ENCODE measurements at regions not wholly inside any gene's neighbourhood (a gene's known extent, or its start where the extent isn't known, plus 50 kb on each side); places are given as distances from the start of the nearest gene placed in this dataset.

GRCh38 chr16:82567175-82567574, 59.6 kb upstream of the CDH13 start:
- Histone ChIP-seq H3K4me3 (ENCODE audit: low read length in 2 of 2) (no peak overlapping the region), H3K4me1 (ENCODE audit: control insufficient read depth, insufficient read depth, low read length) (no peaks in the 10 kb centered on the region), H3K9me3 (ENCODE audit: control insufficient read depth in 2 of 2, low read length in 2 of 2) (peaks cover 0 to 4% of the 10 kb centered on the region in 2 donors), H3K9ac (ENCODE audit: low read length in 2 of 2) (no peak overlapping the region), H3K27me3 (ENCODE audit: control insufficient read depth in 1 of 2, insufficient read depth in 2 of 2, low read length in 2 of 2) (no peaks in the 10 kb centered on the region), H3K27ac (ENCODE audit: low read length) (no peak overlapping the region), H3K36me3 (ENCODE audit: control insufficient read depth in 2 of 2, insufficient read depth in 2 of 2, low read length in 2 of 2) (no peaks in the 10 kb centered on the region)

- H3K36me3 ChIP-seq (ENCODE audit: control insufficient read depth in 2 of 2, insufficient read depth in 2 of 2, low read length in 2 of 2) = no peaks in the 10 kb centered on the region
- no peak overlapping the region for H3K4me3 ChIP-seq (ENCODE audit: low read length in 2 of 2)
- H3K27me3 ChIP-seq (ENCODE audit: control insufficient read depth in 1 of 2, insufficient read depth in 2 of 2, low read length in 2 of 2) = no peaks in the 10 kb centered on the region
- no peak overlapping the region for H3K27ac ChIP-seq (ENCODE audit: low read length)
- H3K9me3 ChIP-seq (ENCODE audit: control insufficient read depth in 2 of 2, low read length in 2 of 2) = peaks cover 0 to 4% of the 10 kb centered on the region in 2 donors
- no peak overlapping the region for H3K9ac ChIP-seq (ENCODE audit: low read length in 2 of 2)
- no peaks in the 10 kb centered on the region for H3K4me1 ChIP-seq (ENCODE audit: control insufficient read depth, insufficient read depth, low read length)
Observed at GRCh38 chr16:82563401-82563800, 63.4 kb upstream of the CDH13 start.

- H3K27ac ChIP-seq (ENCODE audit: low read length) = no peak overlapping the region
- peaks cover 0 to 4% of the 10 kb centered on the region in 2 donors for H3K9me3 ChIP-seq (ENCODE audit: control insufficient read depth in 2 of 2, low read length in 2 of 2)
- no peak overlapping the region for H3K9ac ChIP-seq (ENCODE audit: low read length in 2 of 2)
- H3K36me3 ChIP-seq (ENCODE audit: control insufficient read depth in 2 of 2, insufficient read depth in 2 of 2, low read length in 2 of 2) = no peaks in the 10 kb centered on the region
- H3K4me3 ChIP-seq (ENCODE audit: low read length in 2 of 2) = no peak overlapping the region
- H3K27me3 ChIP-seq (ENCODE audit: control insufficient read depth in 1 of 2, insufficient read depth in 2 of 2, low read length in 2 of 2) = peaks cover 0 to 2% of the 10 kb centered on the region in 2 donors
- no peaks in the 10 kb centered on the region for H3K4me1 ChIP-seq (ENCODE audit: control insufficient read depth, insufficient read depth, low read length)
Observed at GRCh38 chr16:82562183-82562683, 64.5 kb upstream of the CDH13 start.

GRCh38 chr16:82560805-82561325, 65.9 kb upstream of the CDH13 start:
- H3K36me3 ChIP-seq (ENCODE audit: control insufficient read depth in 2 of 2, insufficient read depth in 2 of 2, low read length in 2 of 2) = no peaks in the 10 kb centered on the region
- no peaks in the 10 kb centered on the region for H3K4me1 ChIP-seq (ENCODE audit: control insufficient read depth, insufficient read depth, low read length)
- H3K9ac ChIP-seq (ENCODE audit: low read length in 2 of 2) = no peak overlapping the region
- H3K27me3 ChIP-seq (ENCODE audit: control insufficient read depth in 1 of 2, insufficient read depth in 2 of 2, low read length in 2 of 2) = peaks cover 0 to 2% of the 10 kb centered on the region in 2 donors
- H3K27ac ChIP-seq (ENCODE audit: low read length) = no peak overlapping the region
- H3K9me3 ChIP-seq (ENCODE audit: control insufficient read depth in 2 of 2, low read length in 2 of 2) = peaks cover 0 to 2% of the 10 kb centered on the region in 2 donors
- H3K4me3 ChIP-seq (ENCODE audit: low read length in 2 of 2) = no peak overlapping the region

- H3K36me3 ChIP-seq (ENCODE audit: control insufficient read depth in 2 of 2, insufficient read depth in 2 of 2, low read length in 2 of 2) = no peaks in the 10 kb centered on the region
- H3K27me3 ChIP-seq (ENCODE audit: control insufficient read depth in 1 of 2, insufficient read depth in 2 of 2, low read length in 2 of 2) = peaks cover 0 to 2% of the 10 kb centered on the region in 2 donors
- H3K9ac ChIP-seq (ENCODE audit: low read length in 2 of 2) = no peak overlapping the region
- no peaks in the 10 kb centered on the region for H3K9me3 ChIP-seq (ENCODE audit: control insufficient read depth in 2 of 2, low read length in 2 of 2)
- no peak overlapping the region for H3K27ac ChIP-seq (ENCODE audit: low read length)
- H3K4me3 ChIP-seq (ENCODE audit: low read length in 2 of 2) = no peak overlapping the region
- H3K4me1 ChIP-seq (ENCODE audit: control insufficient read depth, insufficient read depth, low read length) = no peaks in the 10 kb centered on the region
Observed at GRCh38 chr16:82544378-82545160, 82.2 kb upstream of the CDH13 start.

- H3K27me3 ChIP-seq (ENCODE audit: control insufficient read depth in 1 of 2, insufficient read depth in 2 of 2, low read length in 2 of 2) = peaks cover 0 to 2% of the 10 kb centered on the region in 2 donors
- no peaks in the 10 kb centered on the region for H3K4me1 ChIP-seq (ENCODE audit: control insufficient read depth, insufficient read depth, low read length)
Observed at GRCh38 chr16:82542714-82543113, 84.1 kb upstream of the CDH13 start.

GRCh38 chr16:82541103-82541502, 85.7 kb upstream of the CDH13 start:
- Histone ChIP-seq H3K9me3 (ENCODE audit: control insufficient read depth in 2 of 2, low read length in 2 of 2) (no peaks in the 10 kb centered on the region), H3K9ac (ENCODE audit: low read length in 2 of 2) (no peak overlapping the region), H3K27me3 (ENCODE audit: control insufficient read depth in 1 of 2, insufficient read depth in 2 of 2, low read length in 2 of 2) (no peaks in the 10 kb centered on the region), H3K4me3 (ENCODE audit: low read length in 2 of 2) (no peak overlapping the region), H3K27ac (ENCODE audit: low read length) (no peak overlapping the region), H3K36me3 (ENCODE audit: control insufficient read depth in 2 of 2, insufficient read depth in 2 of 2, low read length in 2 of 2) (no peaks in the 10 kb centered on the region), H3K4me1 (ENCODE audit: control insufficient read depth, insufficient read depth, low read length) (no peaks in the 10 kb centered on the region)

More at GRCh38 chr16:82542714-82543113, 84.1 kb upstream of the CDH13 start:
- no peak overlapping the region for H3K9ac ChIP-seq (ENCODE audit: low read length in 2 of 2)
- H3K27ac ChIP-seq (ENCODE audit: low read length) = no peak overlapping the region
- H3K36me3 ChIP-seq (ENCODE audit: control insufficient read depth in 2 of 2, insufficient read depth in 2 of 2, low read length in 2 of 2) = no peaks in the 10 kb centered on the region
- no peak overlapping the region for H3K4me3 ChIP-seq (ENCODE audit: low read length in 2 of 2)
- no peaks in the 10 kb centered on the region for H3K9me3 ChIP-seq (ENCODE audit: control insufficient read depth in 2 of 2, low read length in 2 of 2)

- Histone ChIP-seq H3K27ac (ENCODE audit: low read length) (no peak overlapping the region), H3K4me3 (ENCODE audit: low read length in 2 of 2) (no peak overlapping the region), H3K4me1 (ENCODE audit: control insufficient read depth, insufficient read depth, low read length) (no peaks in the 10 kb centered on the region), H3K9ac (ENCODE audit: low read length in 2 of 2) (no peak overlapping the region), H3K9me3 (ENCODE audit: control insufficient read depth in 2 of 2, low read length in 2 of 2) (no peaks in the 10 kb centered on the region), H3K27me3 (ENCODE audit: control insufficient read depth in 1 of 2, insufficient read depth in 2 of 2, low read length in 2 of 2) (peaks cover 0 to 2% of the 10 kb centered on the region in 2 donors), H3K36me3 (ENCODE audit: control insufficient read depth in 2 of 2, insufficient read depth in 2 of 2, low read length in 2 of 2) (no peaks in the 10 kb centered on the region)
Observed at GRCh38 chr16:82535764-82536163, 91.0 kb upstream of the CDH13 start.

GRCh38 chr16:82535262-82535661, 91.5 kb upstream of the CDH13 start:
- Histone ChIP-seq H3K9me3 (ENCODE audit: control insufficient read depth in 2 of 2, low read length in 2 of 2) (no peaks in the 10 kb centered on the region), H3K27me3 (ENCODE audit: control insufficient read depth in 1 of 2, insufficient read depth in 2 of 2, low read length in 2 of 2) (peaks cover 0 to 2% of the 10 kb centered on the region in 2 donors), H3K4me3 (ENCODE audit: low read length in 2 of 2) (no peak overlapping the region), H3K9ac (ENCODE audit: low read length in 2 of 2) (no peak overlapping the region), H3K36me3 (ENCODE audit: control insufficient read depth in 2 of 2, insufficient read depth in 2 of 2, low read length in 2 of 2) (no peaks in the 10 kb centered on the region), H3K4me1 (ENCODE audit: control insufficient read depth, insufficient read depth, low read length) (no peaks in the 10 kb centered on the region), H3K27ac (ENCODE audit: low read length) (no peak overlapping the region)

- H3K4me1 ChIP-seq (ENCODE audit: control insufficient read depth, insufficient read depth, low read length) = no peaks in the 10 kb centered on the region
- no peak overlapping the region for H3K4me3 ChIP-seq (ENCODE audit: low read length in 2 of 2)
- H3K9ac ChIP-seq (ENCODE audit: low read length in 2 of 2) = no peak overlapping the region
- no peaks in the 10 kb centered on the region for H3K36me3 ChIP-seq (ENCODE audit: control insufficient read depth in 2 of 2, insufficient read depth in 2 of 2, low read length in 2 of 2)
- no peaks in the 10 kb centered on the region for H3K9me3 ChIP-seq (ENCODE audit: control insufficient read depth in 2 of 2, low read length in 2 of 2)
- no peak overlapping the region for H3K27ac ChIP-seq (ENCODE audit: low read length)
- peaks cover 0 to 2% of the 10 kb centered on the region in 2 donors for H3K27me3 ChIP-seq (ENCODE audit: control insufficient read depth in 1 of 2, insufficient read depth in 2 of 2, low read length in 2 of 2)
Observed at GRCh38 chr16:82533189-82533588, 93.6 kb upstream of the CDH13 start.

GRCh38 chr16:82530883-82531282, 95.9 kb upstream of the CDH13 start:
- Histone ChIP-seq H3K36me3 (ENCODE audit: control insufficient read depth in 2 of 2, insufficient read depth in 2 of 2, low read length in 2 of 2) (no peaks in the 10 kb centered on the region), H3K27me3 (ENCODE audit: control insufficient read depth in 1 of 2, insufficient read depth in 2 of 2, low read length in 2 of 2) (peaks cover 0 to 2% of the 10 kb centered on the region in 2 donors), H3K9me3 (ENCODE audit: control insufficient read depth in 2 of 2, low read length in 2 of 2) (no peaks in the 10 kb centered on the region), H3K9ac (ENCODE audit: low read length in 2 of 2) (no peak overlapping the region), H3K27ac (ENCODE audit: low read length) (no peak overlapping the region), H3K4me1 (ENCODE audit: control insufficient read depth, insufficient read depth, low read length) (no peaks in the 10 kb centered on the region), H3K4me3 (ENCODE audit: low read length in 2 of 2) (no peak overlapping the region)
